Neural cell (in vitro differentiated cells): ENCODE measurements at regions not wholly inside any gene's neighbourhood (a gene's known extent, or its start where the extent isn't known, plus 50 kb on each side); places are given as distances from the start of the nearest gene placed in this dataset.

Experiments used
- H2AFZ ChIP-seq: fragments of 200-600, 300-800 bp; sonication (generic), shearing (Covaris generic); 2 replicates; pipeline ENCODE4 v1.6.0; 2014; ENCODE audit warnings: low read depth, mild to moderate bottlenecking, antibody characterized with exemption, low read length, moderate library complexity
- H3F3A ChIP-seq: fragments of 200-600 bp; shearing (Covaris generic); 2 replicates; pipeline ENCODE4 v1.6.1; 2016; ENCODE audit warnings: mild to moderate bottlenecking, moderate library complexity, mixed read lengths, antibody characterized with exemption, low read length; ENCODE audit not compliant: insufficient read depth, poor library complexity, severe bottlenecking
- H3K27ac ChIP-seq: fragments of 200-600, 300-800 bp; sonication (generic), shearing (Covaris generic); 2 replicates; pipeline ENCODE4 v1.5.1; 2014; ENCODE audit warnings: mild to moderate bottlenecking, low read length, moderate library complexity
- H3K27me3 ChIP-seq: fragments of 300-800, 200-600 bp; sonication (generic), shearing (Covaris generic); 2 replicates; pipeline ENCODE4 v1.6.0; 2014; ENCODE audit warnings: mild to moderate bottlenecking, low read depth, low read length, moderate library complexity; ENCODE audit not compliant: insufficient read depth
- H3K36me3 ChIP-seq: fragments of 300-800, 200-600 bp; sonication (generic), shearing (Covaris generic); 2 replicates; pipeline ENCODE4 v1.5.1; 2014; ENCODE audit warnings: mild to moderate bottlenecking, antibody characterized with exemption, low read length, moderate library complexity; ENCODE audit not compliant: insufficient read depth
- H3K4me2 ChIP-seq: fragments of 300-800, 200-600 bp; sonication (generic), shearing (Covaris generic); 2 replicates; pipeline ENCODE4 v1.6.0; 2014; ENCODE audit warnings: mild to moderate bottlenecking, low read length
- H3K4me3 ChIP-seq: fragments of 300-800, 200-600 bp; sonication (generic), shearing (Covaris generic); 2 replicates; pipeline ENCODE4 v1.5.1; 2014; ENCODE audit warnings: mild to moderate bottlenecking, low read length, moderate library complexity
- H3K79me2 ChIP-seq: fragments of 200-600 bp; shearing (Covaris generic); replicated peaks from 2 replicates; pipeline ENCODE4 v1.6.0; 2014; ENCODE audit warnings: mild to moderate bottlenecking, low read length, moderate library complexity; ENCODE audit not compliant: insufficient read depth
- H3K9ac ChIP-seq: fragments of 300-800, 200-600 bp; sonication (generic), shearing (Covaris generic); 2 replicates; pipeline ENCODE4 v1.6.1; 2016; ENCODE audit warnings: mild to moderate bottlenecking, low read length, mixed read lengths
- H3K9me2 ChIP-seq: fragments of 200-600 bp; shearing (Covaris generic); 2 replicates; pipeline ENCODE4 v1.6.1; 2016; ENCODE audit warnings: mild to moderate bottlenecking, low read length, mixed read lengths; ENCODE audit not compliant: insufficient read depth
- H3K9me3 ChIP-seq: fragments of 200-600, 300-800 bp; sonication (generic), shearing (Covaris generic); 2 replicates; pipeline ENCODE4 v1.6.1; 2016; ENCODE audit warnings: mild to moderate bottlenecking, mixed run types, low read length, moderate library complexity, mixed read lengths
- H4K20me1 ChIP-seq: fragments of 200-600 bp; shearing (Covaris generic); 2 replicates; pipeline ENCODE4 v1.6.1; 2016; ENCODE audit warnings: mild to moderate bottlenecking, mixed run types; ENCODE audit not compliant: insufficient read depth
- CTCF ChIP-seq: fragments of 450-650 bp; IDR thresholded peaks from 2 replicates; pipeline ENCODE4 v1.5.1; 2014; ENCODE audit warnings: antibody characterized with exemption, mild to moderate bottlenecking, moderate library complexity; ENCODE audit not compliant: poor library complexity, severe bottlenecking
- EP300 ChIP-seq: fragments of 450-650 bp; conservative IDR thresholded peaks from 2 replicates; pipeline ENCODE4 v1.6.1; 2014; ENCODE audit warnings: antibody characterized with exemption, mild to moderate bottlenecking, moderate library complexity; ENCODE audit not compliant: poor library complexity, severe bottlenecking
- EZH2 ChIP-seq: fragments of 200-600, 300-800 bp; shearing (Covaris generic), sonication (generic); IDR thresholded peaks from 2 replicates; pipeline ENCODE4 v1.6.1; 2014; ENCODE audit warnings: antibody characterized with exemption, low read length, borderline replicate concordance, mild to moderate bottlenecking; ENCODE audit not compliant: insufficient read depth, poor library complexity, severe bottlenecking
- POLR2AphosphoS5 ChIP-seq: IDR thresholded peaks from 2 replicates; pipeline ENCODE4 v1.6.1; 2012
- RAD21 ChIP-seq: fragments of 450-650 bp; conservative IDR thresholded peaks from 2 replicates; pipeline ENCODE4 v1.6.1; 2014; ENCODE audit warnings: antibody characterized with exemption, mild to moderate bottlenecking, moderate library complexity
- REST ChIP-seq: IDR thresholded peaks from 2 replicates; pipeline ENCODE4 v1.6.1; 2012; ENCODE audit warnings: borderline replicate concordance
- SMC3 ChIP-seq: fragments of 450-650 bp; conservative IDR thresholded peaks from 2 replicates; pipeline ENCODE4 v1.6.1; 2014; ENCODE audit warnings: antibody characterized with exemption, mild to moderate bottlenecking, moderate library complexity; ENCODE audit not compliant: poor library complexity
- TAF1 ChIP-seq: IDR thresholded peaks from 2 replicates; pipeline ENCODE4 v1.6.1; 2012; ENCODE audit warnings: low read depth

- Histone ChIP-seq H3F3A (no peaks in the 10 kb centered on the region), H3K4me2 (no peak overlapping the region)
Observed at GRCh38 chr16:11473728-11474127, 113.0 kb downstream of the LITAF start.

GRCh38 chr16:11474617-11475291, 112.0 kb downstream of the LITAF start:
- Histone ChIP-seq H3K4me3 (no peak overlapping the region), H3K36me3 (no peaks in the 10 kb centered on the region), H3K9me3 (no peaks in the 10 kb centered on the region), H4K20me1 (no peaks in the 10 kb centered on the region), H3K79me2 (no peaks in the 10 kb centered on the region), H3K9ac (no peak overlapping the region), H3K9me2 (no peaks in the 10 kb centered on the region), H2AFZ (no peak overlapping the region), H3K4me2 (no peak overlapping the region), H3K27me3 (no peaks in the 10 kb centered on the region), H3F3A (no peaks in the 10 kb centered on the region), H3K27ac (no peak overlapping the region)
- TF ChIP-seq SMC3 = no peak
- no peak for TF ChIP-seq TAF1
- no peak for TF ChIP-seq CTCF

More at GRCh38 chr16:11473728-11474127, 113.0 kb downstream of the LITAF start:
- H3K27ac ChIP-seq = no peak overlapping the region
- no peak for TF ChIP-seq EZH2
- no peak for TF ChIP-seq SMC3
- no peak for TF ChIP-seq REST
- TF ChIP-seq TAF1 = no peak
- TF ChIP-seq POLR2AphosphoS5 = no peak
- no peak for TF ChIP-seq RAD21
- no peak for TF ChIP-seq CTCF
- TF ChIP-seq EP300 = no peak
- no peaks in the 10 kb centered on the region for H3K36me3 ChIP-seq
- no peaks in the 10 kb centered on the region for H3K9me3 ChIP-seq
- H3K4me3 ChIP-seq = no peak overlapping the region
- H2AFZ ChIP-seq = no peak overlapping the region
- H3K27me3 ChIP-seq = no peaks in the 10 kb centered on the region
- no peak overlapping the region for H3K9ac ChIP-seq
- H4K20me1 ChIP-seq = no peaks in the 10 kb centered on the region
- no peaks in the 10 kb centered on the region for H3K79me2 ChIP-seq
- no peaks in the 10 kb centered on the region for H3K9me2 ChIP-seq
